Suprapubic skin (tissue), 4 donors: ENCODE measurements at regions not wholly inside any gene's neighbourhood (a gene's known extent, or its start where the extent isn't known, plus 50 kb on each side); places are given as distances from the start of the nearest gene placed in this dataset.

ENCODE experiments used
- DNase-seq, 2 donors: peaks; one replicate each; pipeline ENCODE4 v3.0.0-alpha.2; 2019; ENCODE audit warnings: low spot score in 2 of 2
- H3K27ac ChIP-seq: fragments of 200-600 bp; sonication (generic); one replicate; pipeline ENCODE4 v1.5.1; 2019
- H3K27me3 ChIP-seq: fragments of 200-600 bp; sonication (generic); one replicate; pipeline ENCODE4 v1.5.1; 2019
- H3K36me3 ChIP-seq: fragments of 200-600 bp; sonication (generic); one replicate; pipeline ENCODE4 v1.5.1; 2019
- H3K4me1 ChIP-seq: fragments of 200-600 bp; sonication (generic); one replicate; pipeline ENCODE4 v1.5.1; 2019
- H3K4me3 ChIP-seq: fragments of 200-600 bp; sonication (generic); one replicate; pipeline ENCODE4 v1.5.1; 2019; ENCODE audit warnings: mild to moderate bottlenecking
- H3K9me3 ChIP-seq: fragments of 200-600 bp; sonication (generic); one replicate; pipeline ENCODE4 v1.5.1; 2019
- CTCF ChIP-seq, 2 donors: fragments of 200-600 bp in 1 of 2; fragments of 450-650 bp in 1 of 2; sonication (generic) in 1 of 2; IDR thresholded peaks; one replicate each; pipeline ENCODE4 v1.5.1; 2016 to 2019; ENCODE audit warnings: antibody characterized with exemption in 2 of 2, mild to moderate bottlenecking in 1 of 2, moderate library complexity in 1 of 2
- EP300 ChIP-seq: sonication (generic); formaldehyde crosslinking; IDR thresholded peaks from one replicate; pipeline ENCODE4 v1.6.1; 2017; ENCODE audit warnings: antibody characterized with exemption
- POLR2A ChIP-seq, 2 donors: fragments of 450-650 bp; IDR thresholded peaks; one replicate each; pipeline ENCODE4 v1.6.1; 2017; ENCODE audit warnings: antibody characterized with exemption in 2 of 2, mild to moderate bottlenecking in 2 of 2, moderate library complexity in 2 of 2
- POLR2AphosphoS5 ChIP-seq, 3 donors: sonication (generic); formaldehyde crosslinking; IDR thresholded peaks; one replicate each; pipeline ENCODE4 v1.6.1; 2017; ENCODE audit warnings: antibody characterized with exemption in 3 of 3
- WGBS: methylation state at CpG from one replicate; pipeline ENCODE4 v1.1.5; 2018; 5-methylcytosine and 5-hydroxymethylcytosine counted together

GRCh38 chr10:109451879-109452278 is 471.4 kb downstream of the XPNPEP1 start:
- TF ChIP-seq CTCF (IDR thresholded peaks at IDR 0.05) (no peak), POLR2AphosphoS5 (IDR thresholded peaks at IDR 0.05) (no peak), EP300 (no peak), POLR2A (IDR thresholded peaks at IDR 0.05) (no peak)
- Histone ChIP-seq H3K4me3 (no peak overlapping the region), H3K4me1 (no peaks in the 10 kb centered on the region), H3K36me3 (no peaks in the 10 kb centered on the region), H3K9me3 (no peaks in the 10 kb centered on the region), H3K27ac (no peak overlapping the region), H3K27me3 (peaks cover 17% of the 10 kb centered on the region)
- DNase-seq, result no peak
- WGBS, result 92% methylated on average over 2 of the region's 2 CpGs

- Histone ChIP-seq H3K4me3 (no peak overlapping the region), H3K4me1 (no peaks in the 10 kb centered on the region), H3K27me3 (peaks cover 5% of the 10 kb centered on the region), H3K27ac (no peak overlapping the region), H3K9me3 (no peaks in the 10 kb centered on the region), H3K36me3 (no peaks in the 10 kb centered on the region)
- TF ChIP-seq POLR2A (IDR thresholded peaks at IDR 0.05) (no peak), EP300 (no peak), CTCF (IDR thresholded peaks at IDR 0.05) (no peak), POLR2AphosphoS5 (IDR thresholded peaks at IDR 0.05) (no peak)
- no peak for DNase-seq
Observed at GRCh38 chr10:109450702-109451101, 472.6 kb downstream of the XPNPEP1 start.

- no peak for TF ChIP-seq POLR2AphosphoS5 (IDR thresholded peaks at IDR 0.05)
- no peak for TF ChIP-seq CTCF (IDR thresholded peaks at IDR 0.05)
- no peak for TF ChIP-seq POLR2A (IDR thresholded peaks at IDR 0.05)
- no peak for TF ChIP-seq EP300
- Histone ChIP-seq H3K27me3 (no peaks in the 10 kb centered on the region), H3K27ac (no peak overlapping the region), H3K4me1 (no peaks in the 10 kb centered on the region), H3K4me3 (no peak overlapping the region), H3K9me3 (no peaks in the 10 kb centered on the region), H3K36me3 (no peaks in the 10 kb centered on the region)
- no peak for DNase-seq
Observed at GRCh38 chr10:109433434-109433833, 489.9 kb downstream of the XPNPEP1 start.

GRCh38 chr10:109432281-109432680 is 491.0 kb downstream of the XPNPEP1 start:
- DNase-seq, result no peak
- Histone ChIP-seq H3K4me1 (no peaks in the 10 kb centered on the region), H3K4me3 (no peak overlapping the region), H3K9me3 (no peaks in the 10 kb centered on the region), H3K27ac (no peak overlapping the region), H3K27me3 (no peaks in the 10 kb centered on the region), H3K36me3 (no peaks in the 10 kb centered on the region)
- WGBS, result 83% methylated on average over 2 of the region's 2 CpGs
- TF ChIP-seq POLR2A (IDR thresholded peaks at IDR 0.05) (no peak), POLR2AphosphoS5 (IDR thresholded peaks at IDR 0.05) (no peak), EP300 (no peak), CTCF (IDR thresholded peaks at IDR 0.05) (no peak)

GRCh38 chr10:109430799-109431198 is 492.5 kb downstream of the XPNPEP1 start:
- Histone ChIP-seq H3K4me1 (no peaks in the 10 kb centered on the region), H3K27me3 (no peaks in the 10 kb centered on the region), H3K36me3 (no peaks in the 10 kb centered on the region), H3K27ac (no peak overlapping the region), H3K4me3 (no peak overlapping the region), H3K9me3 (no peaks in the 10 kb centered on the region)
- no peak for DNase-seq
- TF ChIP-seq POLR2AphosphoS5 (IDR thresholded peaks at IDR 0.05) (no peak), CTCF (IDR thresholded peaks at IDR 0.05) (no peak), EP300 (no peak), POLR2A (IDR thresholded peaks at IDR 0.05) (no peak)
- 85% methylated on average over 2 of the region's 2 CpGs for WGBS
